IMR-90 (cell line): ENCODE measurements at regions not wholly inside any gene's neighbourhood (a gene's known extent, or its start where the extent isn't known, plus 50 kb on each side); places are given as distances from the start of the nearest gene placed in this dataset.

Experiments used
- ATAC-seq: fragments of 200-7000 bp; cut with Tn5 transposase; 2 replicates; pipeline ENCODE4 v1.9.1; 2020; ENCODE audit warnings: low read depth, mild to moderate bottlenecking, moderate library complexity
- BruUV-seq: library from RNA; stranded (reverse); fragments of 400-500 nt; replicated peaks from 2 replicates; lab custom pipeline; 2021; lab: Mats Ljungman, UMichigan
- CTCF ChIA-PET: fragments of 300-600 bp; formaldehyde crosslinking; extraction: SDS; loops from one replicate; lab custom pipeline; 2021; ENCODE audit warnings: antibody characterized with exemption; lab: Yijun Ruan, JAX
- POLR2A ChIA-PET: fragments of 300-600 bp; sonication (Branson Sonifier 250); formaldehyde crosslinking; loops from one replicate; lab custom pipeline; 2022; ENCODE audit warnings: antibody characterized with exemption; ENCODE audit not compliant: unreplicated experiment; lab: Charles Lee
- DNase-seq: peaks from one replicate; pipeline ENCODE4 v3.0.0; 2013
- H2AFZ ChIP-seq: replicated peaks from 2 replicates; pipeline ENCODE3; 2013; ENCODE audit warnings: low read length, mild to moderate bottlenecking; ENCODE audit not compliant: poor library complexity
- H2AK5ac ChIP-seq: 2 replicates; pipeline ENCODE4 v1.6.1; 2013; ENCODE audit warnings: low read depth, low read length, inconsistent platforms
- H2AK9ac ChIP-seq: replicated peaks from 2 replicates; pipeline ENCODE3; 2013; ENCODE audit warnings: mild to moderate bottlenecking, low read depth, low read length, moderate library complexity; ENCODE audit not compliant: poor library complexity
- H2BK120ac ChIP-seq: 2 replicates; pipeline ENCODE4 v1.6.1; 2013; ENCODE audit warnings: low read depth, low read length, inconsistent platforms
- H2BK15ac ChIP-seq: 3 replicates; pipeline ENCODE4 v1.6.1; 2013; ENCODE audit warnings: low read depth, low read length, inconsistent platforms
- H2BK20ac ChIP-seq: 2 replicates; pipeline ENCODE4 v1.6.1; 2013; ENCODE audit warnings: low read depth, mild to moderate bottlenecking, inconsistent platforms, low read length, moderate library complexity
- H2BK5ac ChIP-seq: 2 replicates; pipeline ENCODE4 v1.6.1; 2013; ENCODE audit warnings: mild to moderate bottlenecking, low read depth, low read length, inconsistent platforms; ENCODE audit not compliant: poor library complexity, severe bottlenecking
- H3K14ac ChIP-seq: replicated peaks from 2 replicates; pipeline ENCODE4 v1.6.1; 2013; ENCODE audit warnings: low read depth, low read length, inconsistent platforms
- H3K18ac ChIP-seq: 2 replicates; pipeline ENCODE4 v1.6.1; 2013; ENCODE audit warnings: low read depth, low read length, control low read depth
- H3K23ac ChIP-seq: 2 replicates; pipeline ENCODE4 v1.6.1; 2013; ENCODE audit warnings: low read depth, low read length, inconsistent platforms
- H3K27ac ChIP-seq: 2 replicates; pipeline ENCODE4 v1.5.1; 2013; ENCODE audit warnings: mild to moderate bottlenecking, control low read depth, low read length; ENCODE audit not compliant: insufficient read depth
- H3K27me3 ChIP-seq: 2 replicates; pipeline ENCODE4 v1.6.1; 2013; ENCODE audit warnings: low read length; ENCODE audit not compliant: control insufficient read depth, insufficient read depth
- H3K36me3 ChIP-seq: 2 replicates; pipeline ENCODE4 v1.6.1; 2013; ENCODE audit warnings: low read length, mixed read lengths; ENCODE audit not compliant: control insufficient read depth, insufficient read depth
- H3K4ac ChIP-seq: 2 replicates; pipeline ENCODE4 v1.6.1; 2013; ENCODE audit warnings: low read depth, low read length, inconsistent platforms
- H3K4me1 ChIP-seq: 2 replicates; pipeline ENCODE4 v1.6.1; 2013; ENCODE audit warnings: low read length, mixed read lengths; ENCODE audit not compliant: control insufficient read depth, insufficient read depth
- H3K4me2 ChIP-seq: 2 replicates; pipeline ENCODE4 v1.6.1; 2013; ENCODE audit warnings: low read depth, mild to moderate bottlenecking, control low read depth, low read length, moderate library complexity
- H3K4me3 ChIP-seq: 2 replicates; pipeline ENCODE4 v1.5.1; 2013; ENCODE audit warnings: low read depth, mild to moderate bottlenecking, control low read depth, low read length, moderate library complexity; ENCODE audit not compliant: insufficient read depth
- H3K56ac ChIP-seq: 2 replicates; pipeline ENCODE4 v1.6.1; 2013; ENCODE audit warnings: low read length, inconsistent platforms; ENCODE audit not compliant: insufficient read depth; ENCODE audit errors: extremely low read depth
- H3K79me1 ChIP-seq, 2 experiments: 2 replicates each; pipeline ENCODE4 v1.6.1; 2013; ENCODE audit warnings: low read length in 2 of 2, inconsistent platforms in 1 of 2, low read depth in 1 of 2
- H3K9ac ChIP-seq: 2 replicates; pipeline ENCODE4 v1.6.1; 2013; ENCODE audit warnings: low read depth, low read length, control low read depth
- H3K9me1 ChIP-seq: 2 replicates; pipeline ENCODE4 v1.6.1; 2013; ENCODE audit warnings: low read length, inconsistent platforms; ENCODE audit not compliant: insufficient read depth
- H3K9me3 ChIP-seq: 2 replicates; pipeline ENCODE4 v1.6.1; 2013; ENCODE audit warnings: low read length; ENCODE audit not compliant: control insufficient read depth, insufficient read depth
- H4K20me1 ChIP-seq: 2 replicates; pipeline ENCODE4 v1.6.1; 2013; ENCODE audit warnings: low read length, inconsistent platforms; ENCODE audit not compliant: insufficient read depth
- H4K5ac ChIP-seq: 2 replicates; pipeline ENCODE4 v1.6.1; 2013; ENCODE audit warnings: mild to moderate bottlenecking, low read depth, low read length, control low read depth
- H4K8ac ChIP-seq, 2 experiments: 2 replicates each; pipeline ENCODE4 v1.6.1; 2013; ENCODE audit warnings: low read depth in 2 of 2, low read length in 2 of 2, control low read depth in 1 of 2, inconsistent platforms in 1 of 2
- H4K91ac ChIP-seq: 2 replicates; pipeline ENCODE4 v1.6.1; 2013; ENCODE audit warnings: low read depth, low read length, inconsistent platforms; ENCODE audit not compliant: insufficient read depth
- BHLHE40 ChIP-seq: fragments of 150-350 bp; IDR thresholded peaks from 2 replicates; pipeline ENCODE4 v1.6.1; 2016; ENCODE audit warnings: mild to moderate bottlenecking, low read depth, low read length
- CEBPB ChIP-seq: IDR thresholded peaks from 2 replicates; pipeline ENCODE4 v1.6.1; 2012; ENCODE audit warnings: low read depth, low read length, improper control_type of control experiment
- CHD1 ChIP-seq: IDR thresholded peaks from 2 replicates; pipeline ENCODE4 v1.6.1; 2012; ENCODE audit warnings: low read depth, low read length, improper control_type of control experiment
- CTCF ChIP-seq: conservative IDR thresholded peaks from 2 replicates; pipeline ENCODE4 v1.5.1; 2012; ENCODE audit warnings: mild to moderate bottlenecking, low read depth, low read length, improper control_type of control experiment
- ELK1 ChIP-seq: fragments of 150-350 bp; IDR thresholded peaks from 2 replicates; pipeline ENCODE4 v1.6.1; 2016; ENCODE audit warnings: low read depth, mild to moderate bottlenecking, low read length, moderate library complexity, borderline replicate concordance
- FOS ChIP-seq: fragments of 150-350 bp; IDR thresholded peaks from 2 replicates; pipeline ENCODE4 v1.6.1; 2016; ENCODE audit warnings: low read depth, low read length
- MAFK ChIP-seq: IDR thresholded peaks from 2 replicates; pipeline ENCODE4 v1.6.1; 2012; ENCODE audit warnings: low read depth, low read length, improper control_type of control experiment
- MAZ ChIP-seq: IDR thresholded peaks from 2 replicates; pipeline ENCODE4 v1.6.1; 2012; ENCODE audit warnings: low read depth, mild to moderate bottlenecking, low read length, improper control_type of control experiment, moderate library complexity, borderline replicate concordance
- MXI1 ChIP-seq: IDR thresholded peaks from 2 replicates; pipeline ENCODE4 v1.6.1; 2012; ENCODE audit warnings: low read depth, mild to moderate bottlenecking, low read length, moderate library complexity, borderline replicate concordance
- NFE2L2 ChIP-seq: fragments of 150-350 bp; IDR thresholded peaks from 2 replicates; pipeline ENCODE4 v1.6.1; 2016; ENCODE audit warnings: low read depth, mild to moderate bottlenecking, low read length
- POLR2A ChIP-seq: IDR thresholded peaks from 2 replicates; pipeline ENCODE4 v1.6.1; 2012; ENCODE audit warnings: mild to moderate bottlenecking, low read depth, low read length
- RAD21 ChIP-seq: IDR thresholded peaks from 2 replicates; pipeline ENCODE4 v1.6.1; 2012; ENCODE audit warnings: low read length, improper control_type of control experiment
- RCOR1 ChIP-seq: IDR thresholded peaks from 2 replicates; pipeline ENCODE4 v1.6.1; 2012; ENCODE audit warnings: mild to moderate bottlenecking, low read length, improper control_type of control experiment; ENCODE audit not compliant: insufficient replicate concordance
- RFX5 ChIP-seq: IDR thresholded peaks from 2 replicates; pipeline ENCODE4 v1.8.0; 2012; ENCODE audit warnings: low read depth, mild to moderate bottlenecking, low read length, moderate library complexity
- SMC3 ChIP-seq: fragments of 150-350 bp; IDR thresholded peaks from 2 replicates; pipeline ENCODE4 v1.6.1; 2016; ENCODE audit warnings: low read depth, mild to moderate bottlenecking, antibody characterized with exemption, low read length, moderate library complexity
- USF2 ChIP-seq: fragments of 150-350 bp; IDR thresholded peaks from 2 replicates; pipeline ENCODE4 v1.6.1; 2017; ENCODE audit warnings: mild to moderate bottlenecking, antibody characterized with exemption, low read length, low read depth
- WGBS, 2 experiments: methylation state at CpG; one replicate each; pipeline versions ENCODE4 v1.1.5 to v1.1.7; 2013; ENCODE audit warnings: missing lambda C conversion rate in 2 of 2; ENCODE audit not compliant: insufficient read length in 1 of 2; ENCODE audit errors: extremely low coverage in 2 of 2; 5-methylcytosine and 5-hydroxymethylcytosine counted together
- dilution Hi-C: fragments of 300-500 bp; cut with HindIII; formaldehyde crosslinking; loops from one replicate; pipeline ENCODE4 v1.14.3; 2018; ENCODE audit warnings: low sequenced_read_pairs; ENCODE audit not compliant: unreplicated experiment
- in situ Hi-C: fragments of 300-500 bp; cut with MboI; formaldehyde crosslinking; loops from 3 replicates; pipeline ENCODE4 v1.14.3; 2019; ENCODE audit warnings: low sequenced_read_pairs, inconsistent platforms, mixed read lengths
- intact Hi-C: fragments of 100-400 bp; cut with micrococcal nuclease; formaldehyde crosslinking; loops from 2 replicates; pipeline ENCODE4 v1.10.0; 2022

GRCh38 chr9:16150938-16151650 is 598.3 kb downstream of the CCDC171 start:
- Histone ChIP-seq H3K18ac (no peak overlapping the region), H3K27ac (no peak overlapping the region), H3K9me1 (no peaks in the 10 kb centered on the region), H3K36me3 (no peaks in the 10 kb centered on the region), H4K5ac (no peak overlapping the region), H2BK20ac (no peak overlapping the region), H2BK120ac (no peak overlapping the region; the same call in 1 of the 2 replicates), H2BK5ac (no peak overlapping the region), H3K27me3 (peaks cover 3% of the 10 kb centered on the region; the same call in 1 of the 2 replicates), H4K8ac (no peak overlapping the region), H2AFZ (no peak overlapping the region), H2BK15ac (no peak overlapping the region), H3K14ac (no peak overlapping the region), H3K56ac (no peak overlapping the region), H4K91ac (no peak overlapping the region), H3K4me3 (no peak overlapping the region), H3K79me1 (no peaks in the 10 kb centered on the region), H3K4me1 (no peaks in the 10 kb centered on the region), H3K4ac (no peak overlapping the region), H3K9me3 (no peaks in the 10 kb centered on the region; the same call in 1 of the 2 replicates), H3K9ac (no peak overlapping the region), H2AK5ac (no peak overlapping the region), H3K23ac (no peak overlapping the region), H3K4me2 (no peak overlapping the region), H2AK9ac (no peak overlapping the region), H4K20me1 (no peaks in the 10 kb centered on the region)
- DNase-seq (no peak), ATAC-seq (no peak)
- BruUV-seq: no TSS peak
- intact Hi-C loops: no loop called here
- TF ChIP-seq RFX5: no peak
- TF ChIP-seq MXI1: no peak
- no peak for TF ChIP-seq SMC3
- TF ChIP-seq RAD21: no peak
- no peak for TF ChIP-seq POLR2A
- no peak for TF ChIP-seq FOS
- no peak for TF ChIP-seq MAFK
- TF ChIP-seq CTCF: no peak
- no peak for TF ChIP-seq CHD1
- TF ChIP-seq BHLHE40: no peak
- TF ChIP-seq CEBPB: no peak
- no peak for TF ChIP-seq USF2
- no peak for TF ChIP-seq RCOR1
- no peak for TF ChIP-seq NFE2L2
- no peak for TF ChIP-seq MAZ
- no peak for TF ChIP-seq ELK1
- ChIA-PET CTCF (interaction anchor here (0.5 kb wide), 1 partner anchor 529 kb away, joined by 3 read pairs; no protein-coding TSS in a partner anchor), POLR2A (no interaction called here)
- in situ Hi-C loops: no loop called here
- dilution Hi-C loops: no loop called here
- WGBS, 2 experiments: 50% methylated on average over 2 of the region's 9 CpGs; no CpG with 5 or more reads in 1 of the 2 experiments
